Bone marrow (tissue), 2 donors: ENCODE measurements at regions not wholly inside any gene's neighbourhood (a gene's known extent, or its start where the extent isn't known, plus 50 kb on each side); places are given as distances from the start of the nearest gene placed in this dataset.
"Not testable (repeated sequence)": the region's sequence is repeated elsewhere in the genome, so short reads cannot be mapped to it uniquely, and the experiment has no call there.

Source experiments
- DNase-seq, 2 donors: peaks; one replicate each; lab custom pipeline; 2025; lab: John Stamatoyannopoulos, UW

DNA sequence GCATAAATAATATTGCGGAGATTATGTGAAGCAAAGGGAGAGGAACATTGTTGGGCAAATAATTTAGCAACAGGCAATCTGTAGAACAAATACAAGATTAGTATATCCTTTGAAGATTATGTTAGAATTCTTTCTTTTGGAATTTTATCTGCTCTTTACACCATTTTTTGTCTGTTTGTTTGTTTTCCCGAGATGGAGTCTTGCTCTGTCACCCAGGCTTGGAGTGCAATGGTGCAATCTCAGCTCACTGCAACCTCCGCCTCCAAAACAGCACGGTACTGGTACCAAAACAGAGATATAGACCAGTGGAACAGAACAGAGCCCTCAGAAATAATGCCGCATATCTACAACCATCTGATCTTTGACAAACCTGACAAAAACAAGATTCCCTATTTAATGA is 250.3 kb downstream of the FSIP2 start:
- not testable (repeated sequence) for DNase-seq

- no peak for DNase-seq
These were observed 252.4 kb downstream of the FSIP2 start for GRCh38 chr2:185990861-185991525.

DNA sequence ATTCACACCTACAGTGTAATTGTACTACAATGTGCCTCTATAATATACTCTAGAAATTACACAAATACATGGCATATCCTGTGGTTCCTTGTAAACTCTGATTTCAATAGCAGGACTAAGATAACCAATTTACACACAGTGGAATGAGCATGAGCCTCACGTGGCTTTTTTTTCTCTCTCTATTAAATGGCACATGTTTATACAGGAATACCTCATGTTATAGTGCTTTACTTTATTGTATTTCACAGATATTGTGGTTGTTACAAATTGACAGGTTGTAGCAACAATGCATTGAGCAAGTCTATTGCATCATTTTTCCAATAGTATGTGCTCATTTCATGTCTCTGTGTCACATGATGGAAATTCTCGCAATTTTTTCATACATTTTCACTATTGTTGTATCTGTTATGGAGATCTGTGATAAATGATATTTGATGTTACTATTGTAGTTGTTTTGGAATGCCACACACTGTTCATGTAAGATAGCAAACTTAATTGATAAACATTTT is 260.0 kb downstream of the FSIP2 start:
- no peak for DNase-seq

GRCh38 chr2:186009341-186009740 is 270.7 kb downstream of the FSIP2 start:
- DNase-seq = no peak

GRCh38 chr2:186017278-186017677 is 278.7 kb downstream of the FSIP2 start:
- no peak for DNase-seq

GRCh38 chr2:186024921-186025320 is 286.3 kb downstream of the FSIP2 start:
- no peak for DNase-seq

DNA sequence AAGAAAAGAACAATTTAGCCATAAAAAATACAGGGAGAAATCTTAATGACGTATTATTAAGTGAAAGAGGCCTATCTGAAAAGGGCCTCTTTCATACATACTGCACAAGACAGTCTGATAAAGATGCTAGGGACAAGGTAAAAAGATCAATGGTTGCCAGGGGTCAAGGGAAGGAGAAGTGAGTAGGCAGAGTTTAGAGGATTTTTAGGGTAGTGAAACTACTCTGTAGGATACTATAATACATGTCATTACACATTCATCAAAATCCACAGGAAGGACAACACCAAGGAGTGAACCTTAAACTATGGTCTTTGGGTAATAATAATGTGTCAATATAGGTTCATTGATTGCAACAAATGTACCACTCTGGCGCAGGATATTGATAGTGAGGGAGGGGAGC is 289.3 kb downstream of the FSIP2 start:
- DNase-seq = no peak

GRCh38 chr2:186031229-186031628 is 292.6 kb downstream of the FSIP2 start:
- no peak for DNase-seq

- DNase-seq = no peak
These were observed 293.6 kb downstream of the FSIP2 start for GRCh38 chr2:186032102-186032738.

DNA sequence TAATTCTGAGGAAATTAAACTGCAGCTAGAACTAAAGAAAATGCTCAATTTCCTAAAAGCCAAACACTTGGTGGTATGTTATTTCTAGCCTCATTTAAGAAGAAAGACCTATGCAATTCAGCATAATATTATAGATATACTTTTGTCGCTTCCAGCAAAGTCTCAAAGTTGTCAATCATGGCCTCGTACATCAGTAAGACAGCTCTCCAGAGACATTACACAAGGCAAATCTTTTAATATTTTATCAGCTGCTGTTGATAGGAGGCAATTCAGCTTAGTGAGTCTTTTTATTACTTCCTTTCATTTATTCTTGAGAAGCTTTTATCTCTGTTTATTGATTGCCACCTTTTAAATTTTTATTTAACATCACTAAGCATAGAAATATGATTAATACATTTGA is 294.3 kb downstream of the FSIP2 start:
- DNase-seq = no peak

DNA sequence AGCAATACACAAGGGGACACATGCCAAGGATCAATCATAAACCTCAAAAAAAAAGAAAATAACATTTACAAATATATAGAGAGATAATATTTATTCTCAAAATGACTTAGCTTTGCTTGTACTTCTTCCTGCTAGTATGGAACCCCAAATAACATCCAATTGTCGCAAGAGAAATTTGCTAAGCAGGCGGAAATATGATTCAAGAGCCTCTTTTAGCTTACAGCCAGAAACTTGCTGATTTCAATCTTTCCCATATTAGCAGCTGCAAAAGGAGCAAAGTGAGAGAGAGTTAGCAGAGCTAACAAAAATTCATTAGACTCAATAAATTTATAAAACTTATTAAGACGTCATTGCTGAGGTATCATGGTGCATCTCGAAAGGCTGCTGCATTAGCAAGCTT is 294.9 kb downstream of the FSIP2 start:
- DNase-seq = no peak

GRCh38 chr2:186036862-186037449 is 298.4 kb downstream of the FSIP2 start:
- DNase-seq = no peak

DNA sequence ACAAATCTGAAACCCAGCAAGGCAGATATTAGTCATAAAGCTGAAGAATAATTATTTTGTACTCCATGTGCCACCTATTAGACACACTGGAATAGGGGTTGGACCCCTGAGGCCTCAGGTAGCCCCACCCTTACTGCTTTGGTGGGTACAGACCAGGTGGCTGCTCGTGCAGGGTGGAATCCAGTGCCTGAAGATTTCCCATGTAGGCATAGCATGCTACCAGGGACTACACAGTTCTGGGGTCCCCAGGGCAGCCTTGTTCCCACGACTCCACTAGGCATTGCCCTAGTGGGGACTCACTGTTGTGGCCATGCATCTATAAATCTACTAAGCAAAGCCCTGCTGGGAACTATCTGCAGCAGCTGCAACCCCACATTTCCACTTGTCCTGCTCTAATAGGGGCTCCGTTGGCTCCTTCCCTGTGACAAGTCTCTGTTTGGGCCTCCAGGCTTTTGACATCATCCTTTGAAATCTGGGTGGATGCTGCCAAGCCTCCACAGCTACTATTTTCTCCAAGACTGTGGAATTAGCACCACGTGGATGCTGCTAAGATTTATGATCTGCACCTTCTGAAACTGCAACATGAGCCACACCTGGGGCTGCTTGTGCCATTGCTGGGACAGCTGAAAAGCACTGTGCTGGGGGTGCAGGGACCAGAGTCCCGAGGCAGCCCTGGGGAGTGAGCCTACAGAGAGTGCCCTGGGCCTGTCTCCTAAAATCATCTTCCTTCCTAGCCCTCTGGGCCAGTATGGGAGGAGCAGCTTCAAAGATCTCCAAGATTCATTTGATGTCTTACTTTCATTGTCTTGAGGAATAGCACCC is 303.8 kb downstream of the FSIP2 start:
- DNase-seq = no peak

DNA sequence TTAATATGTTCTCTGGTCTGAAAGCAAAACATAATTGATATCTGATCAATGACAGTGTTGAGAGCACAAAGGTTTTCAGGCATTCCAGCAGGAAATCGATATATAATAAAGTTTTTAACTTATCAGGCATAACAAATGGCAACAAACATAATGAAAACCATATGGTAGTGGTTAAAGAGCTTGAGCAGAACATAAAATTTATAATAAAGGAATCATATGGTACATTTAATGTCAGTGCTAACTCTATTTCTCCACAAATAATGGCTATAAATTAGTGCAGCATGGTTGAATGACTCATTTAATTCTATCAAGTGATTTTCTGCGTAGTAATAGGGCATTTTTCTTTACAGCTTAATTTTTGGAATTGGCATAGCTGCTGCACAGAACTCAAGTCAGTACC is 306.2 kb downstream of the FSIP2 start:
- DNase-seq = no peak

DNA sequence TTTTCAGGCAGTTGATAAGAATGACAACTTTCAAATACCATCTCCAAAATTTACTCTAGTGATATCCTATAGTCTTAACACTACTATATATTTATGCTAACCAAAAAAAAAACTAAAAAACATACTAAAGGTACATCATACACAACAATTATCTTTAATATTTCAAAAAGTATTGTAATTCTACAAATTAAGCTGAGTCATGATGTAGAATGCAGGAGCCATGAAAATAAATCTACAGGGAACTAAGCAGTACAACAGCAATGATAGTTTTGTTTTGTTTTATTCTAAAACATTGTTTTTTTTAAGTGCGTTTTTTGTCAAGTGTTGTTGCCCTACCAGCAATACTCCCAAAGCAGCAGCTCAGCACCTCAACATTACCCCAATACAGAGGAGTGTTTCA is 314.3 kb downstream of the FSIP2 start:
- DNase-seq = no peak

DNA sequence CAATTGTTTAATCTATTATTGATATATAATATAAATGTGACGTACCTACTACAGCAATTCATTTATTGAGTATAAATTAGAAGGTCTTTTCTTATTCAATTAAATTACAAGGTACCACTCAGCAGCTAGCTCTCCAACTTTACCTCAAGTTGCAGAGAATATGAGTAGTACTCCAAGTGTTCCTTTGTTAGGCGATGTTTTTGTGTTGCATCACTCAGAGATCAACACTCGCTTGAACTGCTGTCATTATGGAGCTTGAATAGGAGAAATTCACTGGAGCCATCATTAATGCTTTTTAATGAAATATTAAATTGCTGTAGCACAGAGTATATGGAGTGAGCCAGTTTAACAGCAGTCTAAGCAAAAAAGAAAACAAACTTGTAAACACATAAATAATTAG is 320.0 kb downstream of the FSIP2 start:
- DNase-seq = no peak

- no peak for DNase-seq
These were observed 320.5 kb downstream of the FSIP2 start for GRCh38 chr2:186059096-186059495.

- DNase-seq = no peak
These were observed 322.3 kb downstream of the FSIP2 start for GRCh38 chr2:186060744-186061440.

GRCh38 chr2:186064507-186064906 is 325.9 kb downstream of the FSIP2 start:
- no peak for DNase-seq

- DNase-seq = no peak
These were observed 326.9 kb downstream of the FSIP2 start for GRCh38 chr2:186065491-186065890.

DNA sequence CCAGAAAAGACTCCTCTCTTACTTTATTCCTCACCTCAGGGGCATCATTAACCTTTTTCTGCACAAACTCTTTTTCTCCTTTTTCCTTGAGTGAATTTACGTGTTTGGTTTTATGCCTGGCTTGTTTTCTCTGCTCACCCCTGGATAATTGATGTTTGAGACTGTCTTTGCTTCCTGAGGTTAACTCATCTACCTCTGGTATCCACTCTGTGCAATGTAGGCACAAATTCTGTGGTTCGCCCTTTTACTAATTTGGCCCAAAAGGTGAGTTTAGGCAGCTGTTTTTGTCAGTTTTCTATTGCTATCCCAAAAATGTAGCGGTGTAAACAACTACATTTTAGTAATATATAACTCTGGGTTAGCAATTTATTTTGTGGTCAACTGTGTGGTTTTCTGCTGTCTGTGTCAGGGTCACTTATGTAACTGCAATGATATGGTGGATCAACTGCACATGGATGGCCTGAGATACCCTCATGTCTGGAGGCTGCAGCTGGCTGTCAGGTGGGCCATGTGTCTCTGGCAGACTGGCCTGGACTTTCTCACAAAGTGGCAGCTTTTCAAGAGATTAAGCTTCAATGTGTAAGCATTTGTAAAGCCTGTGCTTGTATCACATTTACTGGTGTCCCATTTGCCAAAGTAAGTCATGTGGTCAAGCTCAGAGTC is 329.7 kb downstream of the FSIP2 start:
- DNase-seq = no peak
